NB4 (cell line): ENCODE measurements at regions not wholly inside any gene's neighbourhood (a gene's known extent, or its start where the extent isn't known, plus 50 kb on each side); places are given as distances from the start of the nearest gene placed in this dataset.

Experiments used
- DNase-seq: peaks from one replicate; pipeline ENCODE4 v3.0.0; 2010; ENCODE audit warnings: low read depth
- H3K4me3 ChIP-seq: one replicate; pipeline ENCODE4 v1.5.1; 2011; ENCODE audit warnings: mild to moderate bottlenecking, low read depth, low read length, moderate library complexity
- MYC ChIP-seq: IDR thresholded peaks from 2 replicates; pipeline ENCODE4 v1.6.1; 2011; ENCODE audit warnings: low read depth, low read length
- POLR2A ChIP-seq: IDR thresholded peaks from 2 replicates; pipeline ENCODE4 v1.6.1; 2011; ENCODE audit warnings: mild to moderate bottlenecking; ENCODE audit not compliant: insufficient read length; ENCODE audit errors: extremely low read depth
- TF ChIP-seq, protein P1 (sequence below): IDR thresholded peaks from 2 replicates; pipeline ENCODE4 v1.6.1; 2011; ENCODE audit warnings: low read depth, low read length
- TF ChIP-seq, protein P2 (sequence below): IDR thresholded peaks from one replicate; pipeline ENCODE4 v1.5.1; 2012; ENCODE audit warnings: low read depth, low read length

DNA sequence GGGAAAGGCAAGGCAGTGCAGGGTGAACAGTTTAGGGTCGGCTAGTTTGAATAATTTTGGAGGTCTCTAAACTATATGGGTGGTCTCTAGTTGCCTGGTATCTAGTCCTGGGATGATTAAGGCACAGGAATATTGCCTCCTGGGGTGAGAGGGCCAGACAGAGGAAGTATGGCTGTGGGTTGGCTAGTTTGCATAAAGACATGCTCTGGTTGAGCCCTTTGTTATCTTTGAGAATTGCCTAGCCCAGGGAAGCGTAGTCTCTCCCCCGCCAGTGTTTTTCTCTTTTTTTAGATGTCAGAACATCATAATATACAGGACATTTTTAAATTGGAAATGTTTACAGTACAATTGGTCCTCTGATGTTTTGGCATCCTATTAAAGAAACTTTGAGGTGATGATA, 163.5 kb downstream of the PWWP3B start:
- DNase-seq: no peak
- H3K4me3 ChIP-seq: no peak overlapping the region
- TF ChIP-seq, protein P1, sequence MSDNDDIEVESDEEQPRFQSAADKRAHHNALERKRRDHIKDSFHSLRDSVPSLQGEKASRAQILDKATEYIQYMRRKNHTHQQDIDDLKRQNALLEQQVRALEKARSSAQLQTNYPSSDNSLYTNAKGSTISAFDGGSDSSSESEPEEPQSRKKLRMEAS: no peak
- TF ChIP-seq POLR2A (no peak), MYC (no peak)
- TF ChIP-seq, protein P2, sequence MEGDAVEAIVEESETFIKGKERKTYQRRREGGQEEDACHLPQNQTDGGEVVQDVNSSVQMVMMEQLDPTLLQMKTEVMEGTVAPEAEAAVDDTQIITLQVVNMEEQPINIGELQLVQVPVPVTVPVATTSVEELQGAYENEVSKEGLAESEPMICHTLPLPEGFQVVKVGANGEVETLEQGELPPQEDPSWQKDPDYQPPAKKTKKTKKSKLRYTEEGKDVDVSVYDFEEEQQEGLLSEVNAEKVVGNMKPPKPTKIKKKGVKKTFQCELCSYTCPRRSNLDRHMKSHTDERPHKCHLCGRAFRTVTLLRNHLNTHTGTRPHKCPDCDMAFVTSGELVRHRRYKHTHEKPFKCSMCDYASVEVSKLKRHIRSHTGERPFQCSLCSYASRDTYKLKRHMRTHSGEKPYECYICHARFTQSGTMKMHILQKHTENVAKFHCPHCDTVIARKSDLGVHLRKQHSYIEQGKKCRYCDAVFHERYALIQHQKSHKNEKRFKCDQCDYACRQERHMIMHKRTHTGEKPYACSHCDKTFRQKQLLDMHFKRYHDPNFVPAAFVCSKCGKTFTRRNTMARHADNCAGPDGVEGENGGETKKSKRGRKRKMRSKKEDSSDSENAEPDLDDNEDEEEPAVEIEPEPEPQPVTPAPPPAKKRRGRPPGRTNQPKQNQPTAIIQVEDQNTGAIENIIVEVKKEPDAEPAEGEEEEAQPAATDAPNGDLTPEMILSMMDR: no peak

DNA sequence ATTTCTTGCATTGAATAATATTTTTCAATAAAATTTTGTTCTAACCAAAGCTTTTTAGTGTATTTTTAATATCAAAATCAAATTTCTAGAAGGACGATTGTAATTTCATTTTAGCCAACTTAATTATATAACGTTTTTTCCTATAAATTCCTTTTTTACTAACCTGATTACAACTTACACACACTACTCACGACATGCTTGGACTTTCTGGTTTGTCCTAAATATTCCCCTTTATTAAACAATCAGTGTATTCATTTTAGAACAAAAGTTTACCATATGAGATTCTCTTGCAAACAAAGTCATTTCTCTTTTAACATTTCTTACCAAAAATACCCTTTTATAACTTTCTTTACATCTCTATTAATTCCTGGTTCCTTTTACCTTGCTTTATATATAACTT, 173.7 kb downstream of the PWWP3B start:
- TF ChIP-seq, protein P2: no peak
- no peak for TF ChIP-seq MYC
- no peak for TF ChIP-seq POLR2A
- TF ChIP-seq, protein P1: no peak
- peak; percentile 1 for DNase-seq
- H3K4me3 ChIP-seq: no peak overlapping the region

DNA sequence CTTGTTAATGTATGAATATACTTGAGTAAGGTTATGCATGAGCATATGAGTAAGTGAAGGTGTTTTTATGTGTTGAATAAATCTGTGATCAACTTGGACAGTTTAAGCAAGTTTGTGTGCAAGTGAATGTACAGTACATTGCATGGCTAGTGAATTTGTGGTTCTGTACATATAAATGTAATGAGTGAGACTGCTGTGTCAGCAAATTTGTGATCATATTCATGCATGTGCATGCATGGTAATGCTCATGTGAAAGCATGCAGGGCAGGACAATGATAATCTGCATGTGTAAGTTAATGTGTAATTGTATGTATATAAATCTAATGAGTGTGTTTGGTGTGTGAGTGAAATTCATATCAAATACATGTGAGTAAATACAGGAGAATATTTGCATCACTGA, 188.5 kb downstream of the PWWP3B start:
- DNase-seq: no peak
- TF ChIP-seq, protein P1: no peak
- no peak for TF ChIP-seq POLR2A
- TF ChIP-seq, protein P2: no peak
- no peak overlapping the region for H3K4me3 ChIP-seq

DNA sequence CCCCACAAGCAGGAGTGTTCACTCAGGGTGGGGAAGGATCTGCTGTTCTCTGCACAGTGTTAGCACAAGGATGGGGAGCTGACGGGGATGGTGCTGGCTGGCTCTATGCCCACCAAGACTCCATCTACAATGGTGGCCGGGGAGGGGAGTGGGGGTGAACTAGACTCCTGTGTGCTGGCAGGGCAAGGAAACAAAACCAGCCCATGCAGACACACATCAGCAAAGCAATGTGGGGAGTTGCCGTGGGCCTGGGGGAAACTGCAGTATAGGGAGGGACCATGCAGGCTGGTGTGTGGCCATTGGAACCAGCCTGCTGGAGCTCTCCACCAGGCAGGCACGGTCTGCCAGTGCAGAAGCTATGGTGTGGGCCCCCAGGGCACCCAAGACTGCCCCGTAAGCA, 195.1 kb downstream of the PWWP3B start:
- no peak for DNase-seq
- no peak overlapping the region for H3K4me3 ChIP-seq
- TF ChIP-seq POLR2A (no peak), MYC (no peak)
- TF ChIP-seq, protein P2: no peak
- TF ChIP-seq, protein P1: no peak

DNA sequence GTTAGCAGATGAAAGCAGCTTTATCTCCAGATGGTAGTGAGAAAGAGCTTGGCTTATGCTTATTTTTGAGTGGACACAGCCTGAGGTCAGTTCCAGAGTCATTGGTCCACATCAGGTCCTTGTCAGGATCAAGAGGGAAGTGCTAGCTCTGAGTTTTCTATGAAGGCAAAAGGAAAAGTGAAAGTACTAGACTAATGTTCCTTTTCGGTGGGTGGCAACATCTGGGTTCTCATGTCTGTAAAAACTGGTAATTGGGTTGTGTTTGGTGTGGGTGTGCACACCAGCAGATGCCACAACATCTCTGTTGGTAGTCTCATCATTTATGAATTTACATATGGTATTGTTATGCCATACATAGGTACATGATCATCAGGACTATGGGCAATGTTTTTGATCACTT, 210.5 kb downstream of the PWWP3B start:
- DNase-seq: no peak
- H3K4me3 ChIP-seq: no peak overlapping the region
- TF ChIP-seq, protein P2: no peak
- TF ChIP-seq, protein P1: no peak
- TF ChIP-seq MYC (no peak), POLR2A (no peak)

DNA sequence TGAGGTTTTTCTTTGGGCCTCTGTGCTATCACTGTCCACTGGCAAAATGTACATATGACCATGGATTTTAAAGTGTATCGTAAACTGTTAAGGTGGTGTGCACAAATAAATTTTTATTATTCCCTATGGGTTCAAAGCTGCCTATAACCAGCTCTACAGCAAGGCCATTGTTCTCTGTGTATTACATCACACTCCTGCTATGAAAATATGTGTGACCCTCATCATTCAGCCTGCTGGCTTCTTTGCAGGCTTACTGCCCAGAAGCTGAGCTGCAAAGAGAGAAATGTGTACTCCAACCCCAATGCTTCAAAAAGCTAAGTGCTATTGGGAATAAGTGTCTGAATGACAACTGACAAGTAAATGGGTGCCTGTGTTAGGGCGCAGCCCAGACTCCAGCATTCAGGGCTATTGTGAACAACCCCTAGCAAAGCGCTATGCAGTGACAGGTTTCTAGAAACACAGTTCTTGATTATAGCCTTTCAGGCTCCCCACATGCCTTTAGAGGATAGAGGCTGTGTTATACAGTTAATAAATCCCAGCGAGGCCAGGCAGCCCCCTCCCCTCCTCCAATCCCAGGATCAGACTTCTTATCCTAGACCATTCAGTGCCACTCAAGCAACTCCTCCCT, 220.4 kb upstream of the RADX start:
- TF ChIP-seq POLR2A: no peak
- TF ChIP-seq, protein P1: no peak
- TF ChIP-seq MYC: no peak
- TF ChIP-seq, protein P2: no peak
- no peak for DNase-seq

More for the DNA sequence above, 220.4 kb upstream of the RADX start:
- H3K4me3 ChIP-seq: no peak overlapping the region
